HUES64 (cell line): ENCODE measurements at regions not wholly inside any gene's neighbourhood (a gene's known extent, or its start where the extent isn't known, plus 50 kb on each side); places are given as distances from the start of the nearest gene placed in this dataset.

Experiments
- H3K27ac ChIP-seq: 2 replicates; pipeline ENCODE4 v1.7.0; 2013; ENCODE audit warnings: low read depth, low read length, inconsistent platforms
- H3K27me3 ChIP-seq: 2 replicates; pipeline ENCODE4 v1.6.1; 2013; ENCODE audit warnings: mild to moderate bottlenecking, low read length; ENCODE audit not compliant: insufficient read depth
- H3K36me3 ChIP-seq: 2 replicates; pipeline ENCODE4 v1.6.1; 2013; ENCODE audit warnings: mild to moderate bottlenecking, low read length; ENCODE audit not compliant: insufficient read depth
- H3K4me1 ChIP-seq: 2 replicates; pipeline ENCODE4 v1.6.1; 2013; ENCODE audit warnings: mild to moderate bottlenecking, low read length, moderate library complexity; ENCODE audit not compliant: insufficient read depth
- H3K4me3 ChIP-seq: 2 replicates; pipeline ENCODE4 v1.5.1; 2013; ENCODE audit warnings: mild to moderate bottlenecking, low read length, moderate library complexity
- H3K9ac ChIP-seq: 2 replicates; pipeline ENCODE4 v1.6.1; 2013; ENCODE audit warnings: mild to moderate bottlenecking, low read depth, low read length
- H3K9me3 ChIP-seq: 2 replicates; pipeline ENCODE4 v1.6.1; 2013; ENCODE audit warnings: low read depth, low read length; ENCODE audit not compliant: insufficient read depth
- WGBS: fragments of 150-250, 120-280 bp; methylation state at CpG from one replicate; pipeline ENCODE4 v1.1.7; 2013; ENCODE audit warnings: missing lambda C conversion rate; 5-methylcytosine and 5-hydroxymethylcytosine counted together

DNA sequence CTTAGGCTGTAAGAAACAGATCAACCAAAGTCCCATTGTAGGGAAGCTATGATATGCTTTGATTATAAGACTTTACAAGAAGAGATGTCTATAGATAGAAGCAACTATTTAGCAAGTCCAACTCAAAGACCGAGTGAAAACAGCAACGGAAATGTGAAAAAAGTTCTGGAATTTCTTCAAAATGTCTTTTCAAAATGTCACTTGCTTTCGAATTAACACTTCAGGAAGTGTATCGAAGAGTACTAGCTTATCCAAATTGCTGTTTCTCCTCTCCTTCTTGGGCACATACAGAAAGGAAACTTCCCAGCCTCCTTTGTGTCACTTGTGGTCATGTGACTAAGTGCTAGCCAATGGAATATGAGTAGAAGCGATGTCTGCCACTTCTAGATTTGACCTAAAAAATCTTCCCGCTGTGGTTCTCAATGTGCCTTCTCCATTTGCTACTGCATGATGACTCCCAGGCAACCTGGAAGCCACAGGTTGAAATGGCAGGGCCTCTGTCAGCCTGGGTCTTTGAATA, 89.9 kb downstream of the TSEN15 start:
- Histone ChIP-seq H3K36me3 (no peaks in the 10 kb centered on the region), H3K4me3 (no peak overlapping the region), H3K27ac (no peak overlapping the region), H3K27me3 (no peaks in the 10 kb centered on the region), H3K4me1 (no peaks in the 10 kb centered on the region), H3K9me3 (peaks cover 8% of the 10 kb centered on the region; the same call in 1 of the 2 replicates), H3K9ac (no peak overlapping the region)
- 94% methylated on average over 6 of the region's 6 CpGs for WGBS

GRCh38 chr1:184143449-184143848, 91.9 kb downstream of the TSEN15 start:
- 88% methylated on average over 5 of the region's 5 CpGs for WGBS

GRCh38 chr1:184145083-184145482, 93.6 kb downstream of the TSEN15 start:
- WGBS = 93% methylated on average over 5 of the region's 5 CpGs
- H3K27ac ChIP-seq = no peak overlapping the region
- no peaks in the 10 kb centered on the region for H3K9me3 ChIP-seq
- H3K36me3 ChIP-seq = no peaks in the 10 kb centered on the region
- no peaks in the 10 kb centered on the region for H3K27me3 ChIP-seq
- no peak overlapping the region for H3K9ac ChIP-seq
- no peaks in the 10 kb centered on the region for H3K4me1 ChIP-seq
- H3K4me3 ChIP-seq = no peak overlapping the region

More at GRCh38 chr1:184143449-184143848, 91.9 kb downstream of the TSEN15 start:
- Histone ChIP-seq H3K9ac (no peak overlapping the region), H3K4me3 (no peak overlapping the region), H3K9me3 (no peaks in the 10 kb centered on the region), H3K36me3 (no peaks in the 10 kb centered on the region), H3K27me3 (no peaks in the 10 kb centered on the region), H3K4me1 (no peaks in the 10 kb centered on the region), H3K27ac (no peak overlapping the region)

DNA sequence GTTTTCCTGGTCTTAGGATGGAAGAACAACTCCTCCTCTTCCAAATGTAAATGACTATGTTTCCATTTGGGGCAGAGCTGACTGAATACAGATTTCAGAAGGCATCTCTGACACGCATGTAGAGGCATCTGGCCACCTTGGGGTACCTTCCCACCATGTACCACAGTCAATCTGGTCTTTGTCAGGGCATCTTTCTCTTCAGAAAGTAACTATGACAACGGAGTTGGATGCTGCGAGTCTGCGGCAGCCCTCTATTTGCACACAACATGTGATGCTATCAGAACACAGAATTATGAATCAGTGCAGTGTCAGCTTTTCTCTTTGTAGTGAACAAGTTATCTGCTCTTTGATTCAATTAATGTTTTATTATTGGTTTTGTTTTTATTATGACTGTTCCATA, 94.7 kb downstream of the TSEN15 start:
- Histone ChIP-seq H3K27me3 (no peaks in the 10 kb centered on the region), H3K9ac (no peak overlapping the region)
- 91% methylated on average over 4 of the region's 4 CpGs for WGBS

GRCh38 chr1:184150776-184151531, 99.4 kb downstream of the TSEN15 start:
- H3K4me1 ChIP-seq = peaks cover 8% of the 10 kb centered on the region; the same call in 1 of the 2 replicates
- no peak overlapping the region for H3K9ac ChIP-seq
- H3K36me3 ChIP-seq = no peaks in the 10 kb centered on the region
- 93% methylated on average over 9 of the region's 9 CpGs for WGBS
- no peak overlapping the region for H3K27ac ChIP-seq
- no peaks in the 10 kb centered on the region for H3K27me3 ChIP-seq
- H3K9me3 ChIP-seq = no peaks in the 10 kb centered on the region
- no peak overlapping the region for H3K4me3 ChIP-seq

More for the DNA sequence above, 94.7 kb downstream of the TSEN15 start:
- Histone ChIP-seq H3K4me3 (no peak overlapping the region), H3K9me3 (no peaks in the 10 kb centered on the region), H3K36me3 (no peaks in the 10 kb centered on the region), H3K4me1 (no peaks in the 10 kb centered on the region), H3K27ac (no peak overlapping the region)

DNA sequence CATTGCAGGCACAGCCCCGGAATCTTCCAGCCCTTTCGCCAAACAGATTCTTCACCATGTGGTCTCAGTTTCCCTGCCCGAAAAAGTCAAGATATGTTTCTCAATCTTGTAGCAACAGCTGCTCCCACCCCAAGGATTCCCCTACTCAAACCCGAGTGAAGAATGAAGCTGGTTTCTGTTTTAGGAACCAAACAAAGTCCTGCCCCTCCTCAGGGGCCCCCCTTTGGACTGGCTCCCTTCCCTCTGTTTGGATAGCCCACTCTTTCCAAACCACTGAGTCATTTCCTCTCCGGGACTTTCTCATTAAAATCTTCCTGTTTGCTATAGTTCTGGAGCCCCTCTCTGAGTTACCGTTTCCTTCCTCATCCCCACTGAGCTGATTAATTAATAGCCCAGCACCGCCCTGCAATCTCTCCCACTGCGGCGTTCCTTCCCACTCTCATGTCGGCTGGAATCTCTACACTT, 100.9 kb downstream of the TSEN15 start:
- H3K9ac ChIP-seq = no peak overlapping the region
- no peak overlapping the region for H3K4me3 ChIP-seq
- H3K27me3 ChIP-seq = no peaks in the 10 kb centered on the region
- peaks cover 18% of the 10 kb centered on the region for H3K4me1 ChIP-seq
- H3K36me3 ChIP-seq = no peaks in the 10 kb centered on the region
- no peak overlapping the region for H3K27ac ChIP-seq
- WGBS = 74% methylated on average over 10 of the region's 10 CpGs
- H3K9me3 ChIP-seq = no peaks in the 10 kb centered on the region

- Histone ChIP-seq H3K27me3 (no peaks in the 10 kb centered on the region), H3K4me3 (no peak overlapping the region), H3K4me1 (peaks cover 19% of the 10 kb centered on the region), H3K9me3 (no peaks in the 10 kb centered on the region), H3K27ac (no peak overlapping the region), H3K36me3 (no peaks in the 10 kb centered on the region), H3K9ac (no peak overlapping the region)
- WGBS = 82% methylated on average over 11 of the region's 11 CpGs
Observed at GRCh38 chr1:184152974-184153373, 101.4 kb downstream of the TSEN15 start.

DNA sequence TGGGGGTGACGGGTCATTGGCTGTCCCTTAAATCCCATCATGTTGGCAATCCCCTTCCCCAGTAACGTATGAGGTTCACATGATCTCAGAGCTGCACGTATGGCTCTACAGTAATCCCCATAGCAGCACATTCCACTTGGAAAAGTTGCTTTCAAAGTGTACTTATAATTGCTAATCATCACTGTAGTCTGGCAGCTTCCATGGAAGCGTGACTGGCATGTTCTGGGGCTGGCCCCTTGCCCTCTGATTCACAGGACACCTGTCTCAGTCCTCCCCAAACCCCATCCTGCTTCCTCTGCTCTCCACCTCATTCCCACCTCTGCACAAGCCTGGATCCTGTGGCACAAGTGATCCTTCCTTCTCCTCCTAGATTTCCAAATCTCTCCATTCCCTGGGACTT, 102.2 kb downstream of the TSEN15 start:
- Histone ChIP-seq H3K4me1 (peaks cover 23% of the 10 kb centered on the region), H3K27me3 (no peaks in the 10 kb centered on the region), H3K27ac (no peak overlapping the region), H3K4me3 (no peak overlapping the region), H3K9me3 (no peaks in the 10 kb centered on the region), H3K9ac (no peak overlapping the region), H3K36me3 (no peaks in the 10 kb centered on the region)
- 79% methylated on average over 4 of the region's 4 CpGs for WGBS

DNA sequence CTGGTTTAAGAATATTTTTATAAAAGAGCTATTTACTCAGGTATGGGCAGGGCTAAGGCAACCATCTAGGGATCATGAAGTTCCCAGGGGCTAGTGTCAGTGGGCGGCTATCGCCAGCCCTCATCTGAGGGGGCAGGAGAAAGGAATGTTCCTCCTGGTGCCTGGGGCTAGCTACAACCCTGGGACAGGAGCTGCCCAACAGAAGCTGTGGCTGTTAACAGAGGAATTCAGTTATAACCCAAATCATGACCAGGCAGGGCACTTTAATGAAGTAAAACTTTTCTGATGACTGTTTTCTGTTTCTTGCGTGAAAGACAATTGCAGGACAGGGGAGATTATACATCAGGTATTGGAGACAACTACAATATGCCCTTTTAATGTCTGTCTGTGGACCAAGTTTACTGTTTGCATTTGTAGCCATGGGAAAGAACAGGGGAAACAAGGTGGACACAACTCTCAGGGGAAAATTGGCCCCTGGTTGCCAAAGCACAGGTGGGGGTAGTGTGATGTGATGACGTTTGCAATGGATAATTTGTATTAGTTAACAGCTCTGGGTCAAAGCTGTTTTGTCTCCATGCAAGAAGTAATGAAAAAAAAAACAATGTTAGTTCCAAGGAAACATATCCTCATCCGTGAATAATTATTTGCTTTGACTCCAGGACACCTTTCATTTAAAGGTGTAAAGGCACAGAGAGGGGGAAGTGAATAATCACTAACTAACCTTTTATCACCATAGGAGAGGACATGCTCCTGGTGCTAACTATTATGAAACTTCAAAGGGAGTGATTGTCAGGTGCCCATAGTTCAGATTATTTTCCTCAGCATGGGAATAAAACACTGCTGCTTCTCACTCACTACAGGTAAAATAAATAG, 105.2 kb downstream of the TSEN15 start:
- peak overlapping the region; percentile 37; the same call in 1 of the 2 replicates for H3K27ac ChIP-seq
- no peak overlapping the region for H3K9ac ChIP-seq
- H3K4me1 ChIP-seq = peaks cover 27% of the 10 kb centered on the region
- no peaks in the 10 kb centered on the region for H3K36me3 ChIP-seq
- WGBS = 55% methylated on average over 4 of the region's 5 CpGs
- H3K4me3 ChIP-seq = no peak overlapping the region
- H3K27me3 ChIP-seq = no peaks in the 10 kb centered on the region
- H3K9me3 ChIP-seq = peaks cover 3% of the 10 kb centered on the region; the same call in 1 of the 2 replicates

DNA sequence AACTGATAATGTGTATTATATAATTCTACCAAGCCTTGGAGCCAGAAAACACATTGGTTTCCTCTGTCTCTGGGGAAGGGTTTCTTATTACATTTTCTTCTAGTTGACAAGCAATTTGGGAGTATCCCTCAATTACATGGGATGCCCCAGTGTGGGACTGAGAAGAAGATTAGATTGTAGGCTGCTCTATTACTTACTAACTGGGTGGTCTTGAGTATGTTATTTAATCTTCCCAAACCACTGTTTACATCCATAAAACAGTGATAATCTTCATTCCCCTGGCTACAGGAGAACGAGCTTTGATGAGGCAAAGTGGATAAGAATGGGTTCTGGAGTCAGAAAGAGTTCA, 105.8 kb downstream of the TSEN15 start:
- Histone ChIP-seq H3K4me1 (peaks cover 27% of the 10 kb centered on the region), H3K27ac (no peak overlapping the region)
- WGBS = 83% methylated on average over 1 of the region's 1 CpG

More for the DNA sequence above, 105.8 kb downstream of the TSEN15 start:
- Histone ChIP-seq H3K27me3 (no peaks in the 10 kb centered on the region), H3K4me3 (no peak overlapping the region), H3K36me3 (no peaks in the 10 kb centered on the region), H3K9ac (no peak overlapping the region), H3K9me3 (peaks cover 3% of the 10 kb centered on the region; the same call in 1 of the 2 replicates)
